Hepatocyte (in vitro differentiated cells): ENCODE measurements at regions not wholly inside any gene's neighbourhood (a gene's known extent, or its start where the extent isn't known, plus 50 kb on each side); places are given as distances from the start of the nearest gene placed in this dataset.

Experiments
- DNase-seq: peaks from one replicate; pipeline ENCODE4 v3.0.0-alpha.2; 2016; ENCODE audit warnings: low spot score
- H2AFZ ChIP-seq: fragments of 200-600 bp; sonication (generic); 2 replicates; pipeline ENCODE4 v1.6.0; 2016; ENCODE audit warnings: antibody characterized with exemption, mild to moderate bottlenecking
- H3K27ac ChIP-seq: fragments of 200-600 bp; sonication (generic); 2 replicates; pipeline ENCODE4 v1.5.1; 2016; ENCODE audit warnings: mild to moderate bottlenecking
- H3K27me3 ChIP-seq: fragments of 200-600 bp; sonication (generic); 2 replicates; pipeline ENCODE4 v1.6.1; 2016
- H3K36me3 ChIP-seq: fragments of 200-600 bp; sonication (generic); replicated peaks from 2 replicates; pipeline ENCODE4 v1.5.1; 2016; ENCODE audit warnings: low read depth; ENCODE audit not compliant: insufficient read depth
- H3K4me1 ChIP-seq: fragments of 200-600 bp; sonication (generic); 2 replicates; pipeline ENCODE4 v1.5.1; 2016; ENCODE audit warnings: mild to moderate bottlenecking, moderate library complexity; ENCODE audit not compliant: insufficient read depth
- H3K4me2 ChIP-seq: fragments of 200-600 bp; sonication (generic); 2 replicates; pipeline ENCODE4 v1.6.0; 2016
- H3K4me3 ChIP-seq: fragments of 200-600 bp; sonication (generic); 2 replicates; pipeline ENCODE4 v1.5.1; 2016; ENCODE audit warnings: mild to moderate bottlenecking
- H3K79me2 ChIP-seq: fragments of 200-600 bp; sonication (generic); 2 replicates; pipeline ENCODE4 v1.6.0; 2017; ENCODE audit warnings: mild to moderate bottlenecking
- H3K9me2 ChIP-seq: fragments of 200-600 bp; sonication (generic); replicated peaks from 2 replicates; pipeline ENCODE4 v1.6.0; 2017; ENCODE audit warnings: mild to moderate bottlenecking; ENCODE audit not compliant: insufficient read depth
- H3K9me3 ChIP-seq: fragments of 200-600 bp; sonication (generic); 2 replicates; pipeline ENCODE4 v1.5.1; 2016; ENCODE audit warnings: low read depth, mild to moderate bottlenecking
- H4K20me1 ChIP-seq: fragments of 200-600 bp; sonication (generic); 2 replicates; pipeline ENCODE4 v1.6.0; 2016; ENCODE audit warnings: mild to moderate bottlenecking; ENCODE audit not compliant: insufficient read depth, poor library complexity, severe bottlenecking
- EZH2 ChIP-seq: fragments of 200-600 bp; sonication (generic); IDR thresholded peaks from 2 replicates; pipeline ENCODE4 v1.6.1; 2016; ENCODE audit warnings: antibody characterized with exemption, mild to moderate bottlenecking, borderline replicate concordance
- EZH2phosphoT487 ChIP-seq: fragments of 200-600 bp; sonication (generic); IDR thresholded peaks from one replicate; pipeline ENCODE4 v1.6.1; 2018; ENCODE audit warnings: antibody characterized with exemption, mild to moderate bottlenecking, low read depth, moderate library complexity; ENCODE audit not compliant: unreplicated experiment, severe bottlenecking
- WGBS: methylation state at CpG from one replicate; pipeline ENCODE4 v1.1.6; 2016; ENCODE audit warnings: low lambda C conversion rate; ENCODE audit errors: missing lambda C conversion rate; 5-methylcytosine and 5-hydroxymethylcytosine counted together
- TF ChIP-seq, protein P1 (sequence below): fragments of 200-600 bp; sonication (generic); IDR thresholded peaks from 2 replicates; pipeline ENCODE4 v1.5.1; 2016; ENCODE audit warnings: antibody characterized with exemption, mild to moderate bottlenecking; ENCODE audit not compliant: poor library complexity

DNA sequence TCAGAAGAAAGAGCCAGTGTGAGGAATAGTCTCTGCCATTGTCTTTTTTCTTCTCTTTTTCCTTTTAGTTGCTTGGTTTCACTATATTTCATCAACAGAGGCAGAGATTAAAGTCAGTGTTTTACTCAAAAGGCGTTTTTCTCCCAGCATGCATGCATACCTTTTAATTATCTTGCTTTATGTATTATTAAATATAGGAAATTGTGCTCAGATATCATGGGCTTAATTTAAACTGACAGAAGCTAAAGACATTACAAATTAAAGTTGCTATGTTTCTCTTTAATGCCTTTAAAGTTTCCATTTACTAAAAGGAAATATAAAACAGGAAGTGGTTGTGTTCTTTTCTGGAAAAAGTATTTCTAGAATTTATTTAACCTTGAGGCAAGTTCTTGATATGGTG, 223.3 kb upstream of the ATP5MC3 start:
- no peaks in the 10 kb centered on the region for H4K20me1 ChIP-seq
- no peak overlapping the region for H2AFZ ChIP-seq
- no peaks in the 10 kb centered on the region for H3K9me3 ChIP-seq
- H3K9me2 ChIP-seq: no peaks in the 10 kb centered on the region
- H3K4me3 ChIP-seq: no peak overlapping the region
- H3K79me2 ChIP-seq: no peaks in the 10 kb centered on the region
- TF ChIP-seq, protein P1, sequence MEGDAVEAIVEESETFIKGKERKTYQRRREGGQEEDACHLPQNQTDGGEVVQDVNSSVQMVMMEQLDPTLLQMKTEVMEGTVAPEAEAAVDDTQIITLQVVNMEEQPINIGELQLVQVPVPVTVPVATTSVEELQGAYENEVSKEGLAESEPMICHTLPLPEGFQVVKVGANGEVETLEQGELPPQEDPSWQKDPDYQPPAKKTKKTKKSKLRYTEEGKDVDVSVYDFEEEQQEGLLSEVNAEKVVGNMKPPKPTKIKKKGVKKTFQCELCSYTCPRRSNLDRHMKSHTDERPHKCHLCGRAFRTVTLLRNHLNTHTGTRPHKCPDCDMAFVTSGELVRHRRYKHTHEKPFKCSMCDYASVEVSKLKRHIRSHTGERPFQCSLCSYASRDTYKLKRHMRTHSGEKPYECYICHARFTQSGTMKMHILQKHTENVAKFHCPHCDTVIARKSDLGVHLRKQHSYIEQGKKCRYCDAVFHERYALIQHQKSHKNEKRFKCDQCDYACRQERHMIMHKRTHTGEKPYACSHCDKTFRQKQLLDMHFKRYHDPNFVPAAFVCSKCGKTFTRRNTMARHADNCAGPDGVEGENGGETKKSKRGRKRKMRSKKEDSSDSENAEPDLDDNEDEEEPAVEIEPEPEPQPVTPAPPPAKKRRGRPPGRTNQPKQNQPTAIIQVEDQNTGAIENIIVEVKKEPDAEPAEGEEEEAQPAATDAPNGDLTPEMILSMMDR: no peak
- TF ChIP-seq EZH2 (no peak), EZH2phosphoT487 (no peak)
- no peaks in the 10 kb centered on the region for H3K27me3 ChIP-seq
- no peak overlapping the region for H3K27ac ChIP-seq
- H3K4me1 ChIP-seq: no peaks in the 10 kb centered on the region
- 84% methylated on average over 1 of the region's 1 CpG for WGBS
- no peak overlapping the region for H3K4me2 ChIP-seq
- H3K36me3 ChIP-seq: no peaks in the 10 kb centered on the region
- DNase-seq: no peak

GRCh38 chr2:175403599-175404221, 222.2 kb upstream of the ATP5MC3 start:
- 95% methylated on average over 1 of the region's 1 CpG for WGBS
- Histone ChIP-seq H3K79me2 (no peaks in the 10 kb centered on the region), H3K27ac (no peak overlapping the region), H3K27me3 (no peaks in the 10 kb centered on the region), H3K9me3 (no peaks in the 10 kb centered on the region), H3K36me3 (no peaks in the 10 kb centered on the region), H3K9me2 (no peaks in the 10 kb centered on the region), H4K20me1 (no peaks in the 10 kb centered on the region), H3K4me3 (no peak overlapping the region), H2AFZ (no peak overlapping the region), H3K4me2 (no peak overlapping the region), H3K4me1 (no peaks in the 10 kb centered on the region)
- no peak for TF ChIP-seq EZH2
- TF ChIP-seq EZH2phosphoT487: no peak
- TF ChIP-seq, protein P1: no peak
- DNase-seq: no peak

DNA sequence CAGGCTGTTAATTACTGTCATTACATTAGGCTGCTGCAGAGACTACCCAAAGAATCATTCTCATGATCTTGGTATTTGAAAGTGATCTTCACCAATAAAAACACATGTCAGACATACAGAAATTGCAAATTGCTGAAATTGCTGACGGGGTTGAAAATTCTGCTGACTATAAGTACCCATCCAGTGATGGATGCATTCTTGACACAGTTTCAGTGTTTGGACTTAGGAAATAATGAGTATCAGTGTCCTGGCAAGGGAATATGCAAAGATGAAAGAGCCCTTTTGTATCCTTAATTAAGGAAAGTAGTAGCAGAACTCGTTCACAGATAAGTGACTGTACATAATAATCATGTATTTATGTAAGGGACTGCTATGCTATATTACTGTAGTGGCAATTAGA, 221.1 kb upstream of the ATP5MC3 start:
- Histone ChIP-seq H3K4me3 (no peak overlapping the region), H2AFZ (no peak overlapping the region), H3K27me3 (no peaks in the 10 kb centered on the region), H3K9me3 (no peaks in the 10 kb centered on the region), H3K9me2 (no peaks in the 10 kb centered on the region), H3K27ac (no peak overlapping the region), H3K79me2 (no peaks in the 10 kb centered on the region), H3K4me2 (no peak overlapping the region), H4K20me1 (no peaks in the 10 kb centered on the region), H3K36me3 (no peaks in the 10 kb centered on the region), H3K4me1 (no peaks in the 10 kb centered on the region)
- TF ChIP-seq EZH2: no peak
- TF ChIP-seq, protein P1: no peak
- TF ChIP-seq EZH2phosphoT487: no peak
- DNase-seq: no peak
- WGBS: 69% methylated on average over 2 of the region's 2 CpGs
